Central memory CD8-positive, alpha-beta T cell (primary cell): ENCODE measurements at regions not wholly inside any gene's neighbourhood (a gene's known extent, or its start where the extent isn't known, plus 50 kb on each side); places are given as distances from the start of the nearest gene placed in this dataset.

ENCODE experiments used
- ATAC-seq: fragments of 150-1000 bp; cut with Tn5 transposase; replicated peaks from 2 replicates; pipeline ENCODE4 v1.10.0; 2022; ENCODE audit warnings: mild to moderate bottlenecking, moderate FRiP score, moderate number of reproducible peaks; ENCODE audit not compliant: poor library complexity, severe bottlenecking; ENCODE audit errors: extremely low read depth
- DNase-seq, 2 donors: peaks; one replicate each; pipeline ENCODE4 v3.0.0; 2021; ENCODE audit warnings: low spot score in 2 of 2
- H3K27ac Mint-ChIP-seq: one replicate; pipeline ENCODE4 v1.8.0; 2022; ENCODE audit warnings: low read depth, mild to moderate bottlenecking, moderate library complexity, mixed read lengths
- H3K27me3 Mint-ChIP-seq: one replicate; pipeline ENCODE4 v1.8.0; 2022; ENCODE audit warnings: mixed read lengths
- H3K36me3 Mint-ChIP-seq: one replicate; pipeline ENCODE4 v1.8.0; 2022; ENCODE audit warnings: mild to moderate bottlenecking, moderate library complexity, mixed read lengths; ENCODE audit not compliant: insufficient read depth
- H3K4me1 Mint-ChIP-seq: one replicate; pipeline ENCODE4 v1.8.0; 2022; ENCODE audit warnings: mixed read lengths
- H3K4me3 Mint-ChIP-seq: one replicate; pipeline ENCODE4 v1.8.0; 2022; ENCODE audit warnings: mild to moderate bottlenecking, moderate library complexity, mixed read lengths
- H3K9me3 Mint-ChIP-seq: one replicate; pipeline ENCODE4 v1.8.0; 2022; ENCODE audit warnings: mixed read lengths

- no peaks in the 10 kb centered on the region for H3K9me3 Mint-ChIP-seq
- ATAC-seq (no peak), DNase-seq (no peak)
- no peaks in the 10 kb centered on the region for H3K36me3 Mint-ChIP-seq
- peaks cover 6% of the 10 kb centered on the region for H3K27me3 Mint-ChIP-seq
- H3K4me3 Mint-ChIP-seq: no peak overlapping the region
- H3K4me1 Mint-ChIP-seq: no peaks in the 10 kb centered on the region
- no peak overlapping the region for H3K27ac Mint-ChIP-seq
Observed at GRCh38 chr4:108287834-108288413, 119.2 kb upstream of the LEF1 start.

- Mint-ChIP-seq H3K27me3 (no peaks in the 10 kb centered on the region), H3K4me1 (no peaks in the 10 kb centered on the region), H3K4me3 (no peak overlapping the region), H3K9me3 (no peaks in the 10 kb centered on the region), H3K36me3 (no peaks in the 10 kb centered on the region), H3K27ac (no peak overlapping the region)
- ATAC-seq: no peak
- no peak for DNase-seq
Observed at GRCh38 chr4:108280072-108280471, 111.3 kb upstream of the LEF1 start.

DNA sequence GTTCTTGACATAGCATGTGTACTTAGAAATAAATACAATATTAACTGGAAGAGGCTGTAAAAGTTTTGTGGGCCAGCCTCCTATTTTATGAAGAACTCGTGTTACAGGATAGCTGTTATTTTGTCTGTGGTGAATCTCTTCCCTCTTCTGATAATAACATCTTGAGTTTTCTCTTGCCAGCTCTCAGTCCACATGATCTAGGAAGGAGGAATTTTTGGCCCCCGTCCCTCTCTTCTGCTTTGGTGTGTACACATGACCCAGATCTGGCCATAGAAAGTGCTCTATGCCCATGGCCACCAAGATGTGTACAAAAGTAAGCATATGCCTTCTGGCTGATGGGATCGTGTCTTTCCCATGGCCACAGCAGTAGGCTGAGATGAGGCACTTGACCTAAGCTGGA lies 108.0 kb upstream of the LEF1 start:
- Mint-ChIP-seq H3K4me1 (no peaks in the 10 kb centered on the region), H3K27ac (no peak overlapping the region), H3K27me3 (no peaks in the 10 kb centered on the region), H3K36me3 (no peaks in the 10 kb centered on the region), H3K4me3 (no peak overlapping the region), H3K9me3 (no peaks in the 10 kb centered on the region)
- DNase-seq: no peak
- no peak for ATAC-seq

DNA sequence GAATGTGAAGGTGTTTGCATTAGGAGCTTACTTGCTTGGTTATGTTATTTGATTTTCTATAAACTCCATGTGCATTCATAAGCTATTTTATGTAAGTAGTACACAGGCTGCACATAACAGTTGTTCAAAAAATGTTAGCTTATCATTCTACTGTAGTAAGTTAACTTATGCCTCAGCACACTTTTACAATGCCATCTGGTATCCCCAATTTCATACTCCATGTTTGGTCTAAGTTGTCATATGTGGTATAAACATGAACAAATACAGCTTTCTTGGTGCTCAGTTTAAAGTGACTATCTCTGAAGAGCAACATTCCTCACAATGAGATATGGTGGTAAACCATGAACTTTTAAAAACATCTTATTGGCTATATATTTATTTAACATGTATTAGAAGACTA lies 104.3 kb upstream of the LEF1 start:
- ATAC-seq: no peak
- no peaks in the 10 kb centered on the region for H3K27me3 Mint-ChIP-seq
- no peak for DNase-seq

DNA sequence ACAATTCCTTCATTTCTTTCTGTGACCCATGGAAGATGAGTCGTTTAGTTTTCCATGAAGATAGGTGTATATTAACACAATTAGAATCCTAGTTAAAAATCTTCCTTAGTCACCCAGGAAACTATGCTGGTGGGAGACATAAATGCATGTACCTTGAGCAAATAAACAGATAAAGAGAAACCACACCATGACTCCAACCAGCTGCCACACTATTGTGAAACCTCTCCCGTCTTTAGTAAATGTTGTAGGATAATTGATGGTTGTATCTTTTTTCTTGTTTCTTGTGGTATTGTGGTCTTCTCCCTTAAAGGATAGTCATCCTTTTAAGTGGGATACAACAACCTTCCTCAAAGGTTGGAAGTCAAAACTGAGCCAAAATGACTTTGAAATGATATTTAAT lies 103.8 kb upstream of the LEF1 start:
- Mint-ChIP-seq H3K4me3 (no peak overlapping the region), H3K4me1 (no peaks in the 10 kb centered on the region), H3K27ac (no peak overlapping the region), H3K9me3 (no peaks in the 10 kb centered on the region), H3K27me3 (no peaks in the 10 kb centered on the region), H3K36me3 (no peaks in the 10 kb centered on the region)
- ATAC-seq (no peak), DNase-seq (no peak)

More for the DNA sequence above, 104.3 kb upstream of the LEF1 start:
- no peak overlapping the region for H3K27ac Mint-ChIP-seq
- no peaks in the 10 kb centered on the region for H3K4me1 Mint-ChIP-seq
- H3K4me3 Mint-ChIP-seq: no peak overlapping the region
- H3K36me3 Mint-ChIP-seq: no peaks in the 10 kb centered on the region
- no peaks in the 10 kb centered on the region for H3K9me3 Mint-ChIP-seq

GRCh38 chr4:108272046-108272445 lies 103.3 kb upstream of the LEF1 start:
- ATAC-seq (no peak), DNase-seq (no peak)
- H3K9me3 Mint-ChIP-seq: no peaks in the 10 kb centered on the region
- H3K27ac Mint-ChIP-seq: no peak overlapping the region
- no peaks in the 10 kb centered on the region for H3K4me1 Mint-ChIP-seq
- H3K4me3 Mint-ChIP-seq: no peak overlapping the region
- H3K27me3 Mint-ChIP-seq: no peaks in the 10 kb centered on the region
- H3K36me3 Mint-ChIP-seq: no peaks in the 10 kb centered on the region

DNA sequence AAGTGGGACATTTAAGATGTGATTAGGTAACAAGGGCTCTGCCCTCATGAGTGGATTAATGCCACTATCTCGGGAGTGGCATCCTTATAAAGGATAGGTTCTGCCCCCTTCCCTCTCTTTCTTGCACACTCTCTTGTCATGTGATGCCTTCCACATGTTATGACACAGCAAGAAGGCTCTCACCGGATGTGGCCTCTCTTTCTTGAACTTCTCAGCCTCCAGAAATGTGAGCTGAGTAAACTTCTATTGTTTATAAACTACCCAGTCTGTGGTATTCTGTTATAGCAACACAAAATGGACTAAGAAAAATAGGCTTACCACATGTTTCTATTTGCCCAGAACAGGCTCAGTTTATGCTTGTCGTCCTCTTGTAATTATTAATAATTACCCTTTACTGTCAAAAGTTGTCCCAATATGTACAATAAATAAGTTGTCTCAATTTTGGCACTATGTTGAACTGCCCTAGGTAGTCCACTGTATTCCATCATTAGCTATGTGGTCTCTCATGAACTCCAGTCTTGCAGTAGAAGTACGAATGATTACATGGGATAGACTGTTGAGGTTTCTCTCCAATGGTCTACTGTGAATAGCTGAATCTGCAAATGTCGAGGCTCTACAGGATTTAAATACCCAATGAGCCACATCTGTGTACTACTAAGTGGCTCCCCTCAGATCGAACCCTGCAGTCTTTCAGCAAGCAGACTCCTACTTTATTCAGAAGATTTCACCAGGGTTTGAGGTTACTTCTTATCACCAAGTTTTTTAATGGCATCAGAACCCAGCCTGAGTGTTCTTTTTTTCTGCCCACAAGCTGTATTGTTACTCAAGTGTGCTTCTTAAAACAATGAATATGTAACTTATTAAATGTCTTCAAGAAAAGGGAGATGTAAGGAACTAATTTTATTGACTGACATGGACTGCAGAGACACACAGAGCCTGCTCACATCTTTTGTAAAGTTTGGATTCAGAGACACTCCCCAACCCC lies 102.0 kb upstream of the LEF1 start:
- Mint-ChIP-seq H3K27me3 (no peaks in the 10 kb centered on the region), H3K27ac (no peak overlapping the region), H3K9me3 (no peaks in the 10 kb centered on the region), H3K36me3 (no peaks in the 10 kb centered on the region), H3K4me1 (no peaks in the 10 kb centered on the region), H3K4me3 (no peak overlapping the region)
- ATAC-seq: no peak
- DNase-seq: no peak

- peaks cover 3% of the 10 kb centered on the region for H3K36me3 Mint-ChIP-seq
- no peak overlapping the region for H3K27ac Mint-ChIP-seq
- ATAC-seq (no peak), DNase-seq (no peak)
- H3K9me3 Mint-ChIP-seq: no peaks in the 10 kb centered on the region
- H3K4me1 Mint-ChIP-seq: no peaks in the 10 kb centered on the region
- peaks cover 21% of the 10 kb centered on the region for H3K27me3 Mint-ChIP-seq
- H3K4me3 Mint-ChIP-seq: no peak overlapping the region
Observed at GRCh38 chr4:108264693-108265092, 96.0 kb upstream of the LEF1 start.

GRCh38 chr4:108263057-108263456 lies 94.3 kb upstream of the LEF1 start:
- peaks cover 21% of the 10 kb centered on the region for H3K27me3 Mint-ChIP-seq
- ATAC-seq: no peak
- H3K4me3 Mint-ChIP-seq: no peak overlapping the region
- DNase-seq: no peak
- peaks cover 3% of the 10 kb centered on the region for H3K36me3 Mint-ChIP-seq
- no peaks in the 10 kb centered on the region for H3K4me1 Mint-ChIP-seq
- H3K9me3 Mint-ChIP-seq: no peaks in the 10 kb centered on the region
- H3K27ac Mint-ChIP-seq: no peak overlapping the region

DNA sequence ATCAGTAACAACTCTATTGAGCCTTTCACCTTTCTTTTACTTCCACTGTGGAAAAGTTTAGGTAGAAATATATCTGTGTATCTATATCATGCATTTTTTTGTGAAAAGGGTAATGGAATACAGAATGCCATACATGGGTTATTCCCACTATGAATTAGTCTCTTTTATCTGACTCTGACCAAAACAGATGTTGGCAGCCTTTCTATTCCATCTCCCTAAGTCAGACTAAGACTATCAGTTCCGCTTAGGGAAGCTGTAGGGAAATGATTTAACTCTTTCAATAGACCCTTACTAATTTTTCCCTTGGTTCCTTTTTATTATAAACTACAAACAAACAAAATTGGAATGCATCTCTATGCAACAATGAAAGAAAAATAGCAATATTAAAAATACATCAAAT lies 92.3 kb upstream of the LEF1 start:
- DNase-seq: no peak
- ATAC-seq: no peak
- Mint-ChIP-seq H3K4me1 (no peaks in the 10 kb centered on the region), H3K9me3 (no peaks in the 10 kb centered on the region), H3K27ac (no peak overlapping the region), H3K4me3 (no peak overlapping the region), H3K36me3 (peaks cover 3% of the 10 kb centered on the region), H3K27me3 (peaks cover 21% of the 10 kb centered on the region)

- Mint-ChIP-seq H3K27ac (no peak overlapping the region), H3K4me3 (no peak overlapping the region), H3K36me3 (peaks cover 3% of the 10 kb centered on the region), H3K9me3 (no peaks in the 10 kb centered on the region), H3K27me3 (no peaks in the 10 kb centered on the region), H3K4me1 (no peaks in the 10 kb centered on the region)
- DNase-seq (no peak), ATAC-seq (no peak)
Observed at GRCh38 chr4:108256538-108256937, 87.8 kb upstream of the LEF1 start.

DNA sequence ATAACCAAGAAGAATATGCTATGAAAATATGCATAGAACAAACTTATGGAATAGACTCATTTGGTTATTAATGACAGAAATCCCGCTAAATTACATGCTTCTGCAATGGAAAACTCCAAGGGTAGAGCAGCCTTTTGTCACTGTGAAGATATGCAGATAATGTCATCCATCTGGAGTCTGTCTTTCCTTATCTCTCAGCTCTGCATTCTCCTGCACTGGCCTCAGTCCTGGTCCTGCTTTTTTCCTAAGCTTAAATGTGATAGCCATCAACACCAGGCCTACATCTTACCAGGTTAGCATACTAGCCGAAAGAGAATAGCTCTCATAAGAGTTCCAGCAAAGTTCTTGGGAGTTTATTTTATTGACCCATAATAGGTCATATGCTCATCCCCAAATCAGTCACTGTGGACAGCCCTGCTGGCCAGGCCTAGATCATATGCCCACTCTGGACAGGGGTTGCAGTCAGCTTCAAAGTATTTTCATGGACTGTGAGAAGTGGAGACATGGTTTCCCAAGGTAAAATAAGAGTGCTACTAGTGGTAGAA lies 86.5 kb upstream of the LEF1 start:
- no peaks in the 10 kb centered on the region for H3K27me3 Mint-ChIP-seq
- ATAC-seq (no peak), DNase-seq (no peak)
- no peaks in the 10 kb centered on the region for H3K9me3 Mint-ChIP-seq
- H3K4me1 Mint-ChIP-seq: no peaks in the 10 kb centered on the region
- no peak overlapping the region for H3K4me3 Mint-ChIP-seq
- no peak overlapping the region for H3K27ac Mint-ChIP-seq
- H3K36me3 Mint-ChIP-seq: peaks cover 1% of the 10 kb centered on the region

GRCh38 chr4:108249397-108249796 lies 80.7 kb upstream of the LEF1 start:
- Mint-ChIP-seq H3K9me3 (peaks cover 12% of the 10 kb centered on the region), H3K4me3 (no peak overlapping the region)

More at GRCh38 chr4:108249397-108249796, 80.7 kb upstream of the LEF1 start:
- Mint-ChIP-seq H3K36me3 (no peaks in the 10 kb centered on the region), H3K27me3 (no peaks in the 10 kb centered on the region), H3K4me1 (no peaks in the 10 kb centered on the region), H3K27ac (no peak overlapping the region)
- DNase-seq: no peak
- no peak for ATAC-seq
